Lower lobe of right lung (tissue), 2 donors: ENCODE measurements at regions not wholly inside any gene's neighbourhood (a gene's known extent, or its start where the extent isn't known, plus 50 kb on each side); places are given as distances from the start of the nearest gene placed in this dataset.

ENCODE experiments used
- ATAC-seq, 2 donors: fragments of 200-7000 bp; cut with Tn5 transposase; one replicate each; pipeline ENCODE4 v1.9.1; 2020 to 2022; ENCODE audit warnings: mild to moderate bottlenecking in 2 of 2, moderate library complexity in 2 of 2
- DNase-seq: peaks from one replicate; pipeline ENCODE4 v3.0.0-alpha.2; 2020
- H3K27ac ChIP-seq: fragments of 200-600 bp; one replicate; pipeline ENCODE4 v1.8.0; 2022
- H3K27me3 ChIP-seq: fragments of 200-600 bp; one replicate; pipeline ENCODE4 v1.8.0; 2022; ENCODE audit warnings: low read depth
- H3K36me3 ChIP-seq: fragments of 200-600 bp; one replicate; pipeline ENCODE4 v1.8.0; 2022; ENCODE audit warnings: mild to moderate bottlenecking
- H3K4me1 ChIP-seq: fragments of 200-600 bp; one replicate; pipeline ENCODE4 v1.8.0; 2022
- H3K4me3 ChIP-seq: fragments of 200-600 bp; one replicate; pipeline ENCODE4 v1.8.0; 2022; ENCODE audit warnings: mild to moderate bottlenecking
- H3K9me3 ChIP-seq: fragments of 200-600 bp; one replicate; pipeline ENCODE4 v1.8.0; 2022
- intact Hi-C: fragments of 100-400 bp; cut with DNase I; formaldehyde crosslinking; loops from one replicate; pipeline ENCODE4 v1.11.0; 2022
- TF ChIP-seq, protein P1 (sequence below): fragments of 200-600 bp; IDR thresholded peaks from one replicate; pipeline ENCODE4 v1.8.0; 2022; ENCODE audit warnings: antibody characterized with exemption, mild to moderate bottlenecking
- donor health status: DM: no; HTN: yes; CAD: no; lungs with severe emphysema.

DNA sequence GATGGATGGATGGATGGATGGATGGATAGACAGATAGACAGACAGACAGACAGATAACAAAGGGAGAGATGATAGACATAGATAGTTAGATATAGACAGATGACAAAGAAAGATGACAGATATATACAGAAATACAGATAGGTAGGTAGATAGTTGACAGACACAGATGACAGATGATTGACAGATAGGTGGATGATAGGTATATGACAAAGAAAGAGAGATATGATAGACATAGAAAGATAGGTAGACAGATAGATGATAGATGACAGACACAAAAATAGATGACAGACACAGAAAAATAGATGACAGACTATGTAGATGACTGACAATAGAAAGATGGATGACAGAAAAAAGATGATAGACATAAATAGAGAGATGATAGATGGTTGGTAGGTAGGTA lies 200.0 kb upstream of the TAS2R1 start:
- no peak for ATAC-seq
- no peak overlapping the region for H3K27ac ChIP-seq
- H3K36me3 ChIP-seq, result no peaks in the 10 kb centered on the region
- intact Hi-C loops, result no loop called here
- TF ChIP-seq, protein P1, sequence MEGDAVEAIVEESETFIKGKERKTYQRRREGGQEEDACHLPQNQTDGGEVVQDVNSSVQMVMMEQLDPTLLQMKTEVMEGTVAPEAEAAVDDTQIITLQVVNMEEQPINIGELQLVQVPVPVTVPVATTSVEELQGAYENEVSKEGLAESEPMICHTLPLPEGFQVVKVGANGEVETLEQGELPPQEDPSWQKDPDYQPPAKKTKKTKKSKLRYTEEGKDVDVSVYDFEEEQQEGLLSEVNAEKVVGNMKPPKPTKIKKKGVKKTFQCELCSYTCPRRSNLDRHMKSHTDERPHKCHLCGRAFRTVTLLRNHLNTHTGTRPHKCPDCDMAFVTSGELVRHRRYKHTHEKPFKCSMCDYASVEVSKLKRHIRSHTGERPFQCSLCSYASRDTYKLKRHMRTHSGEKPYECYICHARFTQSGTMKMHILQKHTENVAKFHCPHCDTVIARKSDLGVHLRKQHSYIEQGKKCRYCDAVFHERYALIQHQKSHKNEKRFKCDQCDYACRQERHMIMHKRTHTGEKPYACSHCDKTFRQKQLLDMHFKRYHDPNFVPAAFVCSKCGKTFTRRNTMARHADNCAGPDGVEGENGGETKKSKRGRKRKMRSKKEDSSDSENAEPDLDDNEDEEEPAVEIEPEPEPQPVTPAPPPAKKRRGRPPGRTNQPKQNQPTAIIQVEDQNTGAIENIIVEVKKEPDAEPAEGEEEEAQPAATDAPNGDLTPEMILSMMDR, result no peak
- H3K4me3 ChIP-seq, result no peak overlapping the region
- H3K27me3 ChIP-seq, result no peaks in the 10 kb centered on the region
- no peaks in the 10 kb centered on the region for H3K9me3 ChIP-seq
- H3K4me1 ChIP-seq, result no peaks in the 10 kb centered on the region
- DNase-seq, result no peak

DNA sequence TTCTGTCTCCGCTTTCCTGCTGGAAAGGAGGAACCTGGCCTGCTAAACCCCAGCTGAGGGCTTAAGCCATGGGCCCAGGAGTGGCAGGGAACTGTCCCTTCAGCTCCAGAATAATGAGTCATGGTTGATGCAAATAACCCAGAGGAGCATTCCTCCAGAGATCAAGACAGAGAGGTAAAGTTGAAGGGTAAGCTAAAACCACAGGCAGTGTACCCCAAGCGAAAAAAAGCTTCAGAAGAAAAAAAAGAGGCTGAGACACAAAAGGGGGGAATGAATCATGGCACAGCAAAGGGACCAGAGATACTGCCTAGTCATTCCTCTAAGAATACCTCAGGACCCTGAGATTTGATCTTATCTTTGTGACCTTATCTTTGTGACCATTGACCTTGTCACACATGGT lies 199.5 kb upstream of the TAS2R1 start:
- Histone ChIP-seq H3K27me3 (no peaks in the 10 kb centered on the region), H3K9me3 (no peaks in the 10 kb centered on the region), H3K36me3 (no peaks in the 10 kb centered on the region), H3K4me3 (no peak overlapping the region), H3K4me1 (no peaks in the 10 kb centered on the region), H3K27ac (no peak overlapping the region)
- ATAC-seq (no peak), DNase-seq (no peak)
- TF ChIP-seq, protein P1, result no peak
- intact Hi-C loops, result no loop called here

DNA sequence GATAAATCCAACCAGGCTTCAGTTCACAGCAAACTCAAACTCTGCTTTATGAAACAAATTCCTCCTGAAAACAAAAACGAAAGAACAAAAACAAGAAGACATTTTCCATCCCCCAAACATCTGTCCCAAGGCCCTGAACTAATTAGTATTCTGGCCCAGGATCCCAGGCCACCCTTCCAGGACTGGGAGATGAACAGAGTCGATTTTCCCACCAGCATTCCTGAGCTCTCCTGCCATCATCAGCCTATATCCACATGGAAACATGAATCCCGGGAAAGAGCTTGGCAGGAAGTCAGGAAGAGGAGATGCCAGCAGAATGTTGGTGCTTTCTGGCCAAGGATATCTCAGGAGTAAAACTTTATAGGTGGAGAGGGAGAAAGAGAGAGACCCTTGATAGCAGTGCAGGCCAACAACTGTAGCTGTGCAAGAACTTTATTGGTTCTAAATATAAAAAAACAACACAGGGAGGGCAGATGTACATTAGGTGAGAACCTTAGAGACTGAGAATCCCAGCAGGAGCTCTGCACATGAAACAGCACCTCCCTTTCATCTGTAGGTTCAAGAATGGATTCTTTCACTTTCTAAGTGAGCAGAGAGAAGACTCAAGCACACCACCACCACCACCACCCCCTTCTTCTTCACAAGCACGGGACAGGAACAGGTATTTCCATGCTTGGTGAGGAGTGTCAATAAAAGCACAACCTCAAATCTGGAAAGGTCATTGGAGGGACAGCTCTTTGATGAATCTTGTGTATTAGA lies 190.7 kb upstream of the TAS2R1 start:
- Histone ChIP-seq H3K36me3 (no peaks in the 10 kb centered on the region), H3K4me3 (no peak overlapping the region), H3K9me3 (no peaks in the 10 kb centered on the region), H3K27ac (no peak overlapping the region), H3K27me3 (no peaks in the 10 kb centered on the region), H3K4me1 (no peaks in the 10 kb centered on the region)
- TF ChIP-seq, protein P1, result no peak
- intact Hi-C loops, result no loop called here
- no peak for DNase-seq
- no peak for ATAC-seq

DNA sequence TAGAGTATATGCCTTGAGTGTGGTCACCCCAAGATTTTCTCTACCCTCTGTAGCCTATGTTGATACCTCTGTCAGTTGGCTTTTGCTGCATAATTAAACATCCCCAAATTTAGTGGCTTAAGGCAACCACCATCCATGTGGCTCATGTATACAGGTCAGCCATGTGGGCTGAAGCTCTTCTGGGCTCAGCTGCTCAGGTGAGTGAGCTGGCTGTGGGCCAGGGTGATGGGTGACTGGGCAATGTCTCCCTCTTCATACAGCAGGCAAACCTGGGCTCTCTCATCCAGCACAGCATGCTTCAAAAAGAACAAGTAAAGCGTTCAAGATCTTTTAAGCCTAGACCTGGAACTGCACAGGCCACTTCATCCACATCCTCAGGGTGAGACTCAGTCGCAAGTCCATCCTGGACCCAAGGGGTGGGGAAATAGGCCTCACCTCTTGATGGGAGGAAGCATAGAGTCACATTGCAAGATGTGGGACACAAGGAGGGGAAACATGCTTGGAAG lies 188.2 kb upstream of the TAS2R1 start:
- H3K27ac ChIP-seq, result no peak overlapping the region
- no peaks in the 10 kb centered on the region for H3K9me3 ChIP-seq
- TF ChIP-seq, protein P1, result no peak

DNA sequence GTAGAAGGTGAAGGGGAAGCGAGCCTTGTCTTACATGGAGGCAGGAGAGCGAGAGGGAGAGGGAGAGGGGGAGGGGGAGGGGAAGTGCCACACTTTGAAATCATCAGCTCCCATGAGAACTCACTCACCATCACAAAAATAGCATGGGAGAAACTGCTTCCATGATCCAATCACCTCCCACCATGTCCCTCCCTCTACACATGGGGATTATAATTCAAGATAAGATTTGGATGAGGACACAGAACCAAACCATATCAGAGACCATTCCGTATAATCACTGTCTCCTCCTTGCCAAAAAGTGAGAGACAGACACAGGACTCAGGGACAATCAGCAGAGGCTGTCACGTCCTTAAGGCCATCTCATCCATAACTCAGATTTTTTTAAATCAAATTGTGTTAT lies 187.7 kb upstream of the TAS2R1 start:
- ATAC-seq (no peak), DNase-seq (no peak)
- Histone ChIP-seq H3K36me3 (no peaks in the 10 kb centered on the region), H3K9me3 (no peaks in the 10 kb centered on the region), H3K4me1 (no peaks in the 10 kb centered on the region), H3K4me3 (no peak overlapping the region), H3K27ac (no peak overlapping the region), H3K27me3 (no peaks in the 10 kb centered on the region)
- intact Hi-C loops, result no loop called here
- TF ChIP-seq, protein P1, result no peak

More for the DNA sequence above, 188.2 kb upstream of the TAS2R1 start:
- DNase-seq (no peak), ATAC-seq (no peak)
- intact Hi-C loops, result no loop called here
- H3K27me3 ChIP-seq, result no peaks in the 10 kb centered on the region
- H3K36me3 ChIP-seq, result no peaks in the 10 kb centered on the region
- no peaks in the 10 kb centered on the region for H3K4me1 ChIP-seq
- no peak overlapping the region for H3K4me3 ChIP-seq
